C4-2B (cell line): ENCODE measurements at regions not wholly inside any gene's neighbourhood (a gene's known extent, or its start where the extent isn't known, plus 50 kb on each side); places are given as distances from the start of the nearest gene placed in this dataset.

Source experiments
- CTCF ChIP-seq: fragments of 450-650 bp; conservative IDR thresholded peaks from 2 replicates; pipeline ENCODE4 v1.5.1; 2017; ENCODE audit warnings: mild to moderate bottlenecking
- ZFX ChIP-seq: fragments of 450-650 bp; IDR thresholded peaks from 2 replicates; pipeline ENCODE4 v1.6.1; 2017

- TF ChIP-seq CTCF (no peak), ZFX (no peak)
Measured at GRCh38 chr2:239550357-239550756, 149.5 kb upstream of the HDAC4 start.
